ENCODE measurements at regions not wholly inside any gene's neighbourhood (a gene's known extent, or its start where the extent isn't known, plus 50 kb on each side); places are given as distances from the start of the nearest gene placed in this dataset.
"Not testable (repeated sequence)": the region's sequence is repeated elsewhere in the genome, so short reads cannot be mapped to it uniquely, and the experiment has no call there.

- H3K4me1 ChIP-seq (replicated peaks in 1 of 2): peaks cover 0 to 3% of the 10 kb centered on the region in 2 donors
- H3K9me3 ChIP-seq (replicated peaks in 1 of 3): no peaks in the 10 kb centered on the region
- TF ChIP-seq POLR2A (IDR thresholded peaks at IDR 0.05) (no peak), CTCF (IDR thresholded peaks at IDR 0.05) (no peak)
- no peaks in the 10 kb centered on the region for H3K27me3 ChIP-seq
- no peaks in the 10 kb centered on the region for H3K36me3 ChIP-seq (replicated peaks in 1 of 2)
- H3K27ac ChIP-seq: no peak overlapping the region
- intact Hi-C loops (cut with DNase I): no loop called here
- peak in 3 of 7 donors; percentile 23 to 89 (median 31) for DNase-seq
- 60 to 73% (median 69%) methylated on average over 8 of the region's 8 CpGs for WGBS, 4 donors
- no peak overlapping the region for H3K4me3 ChIP-seq
These were observed 592.5 kb upstream of the CLINT1 start for GRCh38 chr5:158451203-158451992.

- no peak for TF ChIP-seq POLR2A (IDR thresholded peaks at IDR 0.05)
- TF ChIP-seq CTCF (IDR thresholded peaks at IDR 0.05): no peak
- H3K27me3 ChIP-seq: no peaks in the 10 kb centered on the region
- DNase-seq: no peak
- WGBS, 4 donors: 77 to 88% (median 80%) methylated on average over 5 of the region's 5 CpGs
- intact Hi-C loops (cut with DNase I): no loop called here
- H3K27ac ChIP-seq: no peak overlapping the region
- no peaks in the 10 kb centered on the region for H3K36me3 ChIP-seq (replicated peaks in 1 of 2)
- H3K4me1 ChIP-seq (replicated peaks in 1 of 2): no peaks in the 10 kb centered on the region
- no peak overlapping the region for H3K4me3 ChIP-seq
- no peaks in the 10 kb centered on the region for H3K9me3 ChIP-seq (replicated peaks in 1 of 3)
These were observed 591.8 kb upstream of the CLINT1 start for GRCh38 chr5:158450751-158451171.

GRCh38 chr5:158446761-158447160 is 587.8 kb upstream of the CLINT1 start:
- intact Hi-C loops (cut with DNase I); H3K27me3 ChIP-seq; H3K27ac ChIP-seq; DNase-seq; H3K4me1 ChIP-seq (replicated peaks in 1 of 2); H3K4me3 ChIP-seq; H3K9me3 ChIP-seq (replicated peaks in 1 of 3); H3K36me3 ChIP-seq (replicated peaks in 1 of 2): not testable (repeated sequence)
- 66 to 93% (median 73%) methylated on average over 1 to 6 of the region's 6 CpGs for WGBS, 4 donors

- H3K27me3 ChIP-seq; DNase-seq; H3K27ac ChIP-seq; intact Hi-C loops (cut with DNase I); H3K4me3 ChIP-seq; H3K9me3 ChIP-seq (replicated peaks in 1 of 3); H3K36me3 ChIP-seq (replicated peaks in 1 of 2); H3K4me1 ChIP-seq (replicated peaks in 1 of 2): not testable (repeated sequence)
- WGBS, 4 donors: 82 to 94% (median 91%) methylated on average over 3 of the region's 3 CpGs
These were observed 580.3 kb upstream of the CLINT1 start for GRCh38 chr5:158439204-158439603.

- Histone ChIP-seq H3K4me3 (no peak overlapping the region), H3K27me3 (no peaks in the 10 kb centered on the region), H3K4me1 (replicated peaks in 1 of 2) (no peaks in the 10 kb centered on the region), H3K9me3 (replicated peaks in 1 of 3) (no peaks in the 10 kb centered on the region), H3K36me3 (replicated peaks in 1 of 2) (no peaks in the 10 kb centered on the region), H3K27ac (no peak overlapping the region)
- intact Hi-C loops (cut with DNase I): no loop called here
- no peak for DNase-seq
- TF ChIP-seq CTCF (IDR thresholded peaks at IDR 0.05) (no peak), POLR2A (IDR thresholded peaks at IDR 0.05) (no peak)
- WGBS, 4 donors: 90 to 97% (median 93%) methylated on average over 2 of the region's 2 CpGs
These were observed 577.5 kb upstream of the CLINT1 start for GRCh38 chr5:158436271-158437065.

Measured in adrenal gland (tissue), 9 donors.